HG03025 (cell line): ENCODE measurements at regions not wholly inside any gene's neighbourhood (a gene's known extent, or its start where the extent isn't known, plus 50 kb on each side); places are given as distances from the start of the nearest gene placed in this dataset.

ENCODE experiments used
- ATAC-seq: cut with Tn5 transposase; IDR thresholded peaks from one replicate; pipeline ENCODE4 v1.9.1; 2021; ENCODE audit warnings: mild to moderate bottlenecking, moderate library complexity; ENCODE audit not compliant: unreplicated experiment, low FRiP score

DNA sequence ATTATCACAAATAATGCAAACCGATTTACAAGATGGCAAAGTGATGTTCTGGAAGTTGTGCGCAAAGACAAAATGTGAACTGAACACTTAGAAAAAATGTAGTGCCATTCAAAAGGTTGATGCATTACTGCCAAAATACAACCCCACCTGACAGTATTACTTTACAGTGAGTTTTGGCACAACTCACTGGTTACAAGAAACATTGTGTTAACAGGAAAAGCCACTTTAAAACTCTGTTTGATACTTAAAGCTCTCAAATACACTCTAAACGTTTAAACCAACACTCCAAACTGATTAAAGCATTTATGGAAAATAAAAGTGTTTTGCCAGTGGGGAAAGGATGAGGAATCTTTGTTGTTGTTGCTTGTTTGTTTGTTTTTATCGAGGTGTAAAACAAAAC is 173.4 kb upstream of the SATB2 start:
- ATAC-seq, result no peak

- no peak for ATAC-seq
These were observed 171.6 kb upstream of the SATB2 start for GRCh38 chr2:199629301-199629700.

DNA sequence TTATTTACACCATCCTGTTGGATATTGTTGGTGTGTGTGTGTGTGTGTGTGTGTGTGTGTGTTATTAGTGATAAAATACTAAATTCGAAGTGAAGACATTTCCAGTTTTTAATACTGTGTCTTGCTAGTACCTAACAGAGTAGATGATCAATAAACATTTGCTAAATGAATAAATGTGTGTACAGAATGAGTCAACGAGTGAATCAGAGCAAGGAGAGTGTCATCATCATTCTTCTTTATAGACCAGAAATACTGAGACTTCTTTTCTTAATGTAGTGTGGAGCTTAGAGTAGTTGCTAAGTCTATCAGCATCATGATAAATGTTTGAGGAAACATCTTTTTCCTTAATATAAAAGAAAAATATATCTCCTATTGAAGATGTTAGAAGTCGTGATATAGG is 169.7 kb upstream of the SATB2 start:
- ATAC-seq, result no peak

GRCh38 chr2:199624958-199625357 is 167.2 kb upstream of the SATB2 start:
- no peak for ATAC-seq

GRCh38 chr2:199612509-199613130 is 154.9 kb upstream of the SATB2 start:
- ATAC-seq, result no peak

- no peak for ATAC-seq
These were observed 150.2 kb upstream of the SATB2 start for GRCh38 chr2:199607914-199608313.

DNA sequence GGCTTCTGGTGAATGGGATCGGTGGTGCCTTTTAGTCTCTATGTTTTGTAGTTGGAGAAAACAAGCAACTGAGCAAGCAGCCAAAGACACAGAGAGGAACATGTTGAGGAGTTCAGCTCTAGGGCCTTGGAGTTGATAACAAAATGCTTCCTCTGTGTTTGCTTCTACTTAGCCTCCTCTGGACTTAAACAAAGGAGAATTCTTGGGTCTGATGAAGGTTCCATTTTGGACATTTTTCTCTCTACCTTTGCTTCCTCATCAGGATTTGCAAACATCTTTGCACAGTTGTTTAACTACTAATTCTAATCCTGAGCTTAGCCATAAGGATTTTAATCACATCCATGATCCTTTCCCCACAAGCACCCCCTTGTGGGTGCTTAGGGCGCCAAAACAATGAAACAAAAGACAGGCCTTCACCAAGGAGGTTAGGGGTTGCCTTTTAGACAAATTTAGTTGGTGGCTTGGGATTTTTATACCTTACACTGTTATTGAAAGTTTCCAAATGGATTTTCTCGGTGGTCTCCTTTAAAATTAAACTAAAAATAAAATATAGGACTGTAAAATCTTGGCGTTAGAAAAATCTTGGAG is 148.5 kb upstream of the SATB2 start:
- ATAC-seq, result no peak

- ATAC-seq, result no peak
These were observed 146.1 kb upstream of the SATB2 start for GRCh38 chr2:199603721-199604291.

GRCh38 chr2:199602896-199603717 is 145.4 kb upstream of the SATB2 start:
- no peak for ATAC-seq

DNA sequence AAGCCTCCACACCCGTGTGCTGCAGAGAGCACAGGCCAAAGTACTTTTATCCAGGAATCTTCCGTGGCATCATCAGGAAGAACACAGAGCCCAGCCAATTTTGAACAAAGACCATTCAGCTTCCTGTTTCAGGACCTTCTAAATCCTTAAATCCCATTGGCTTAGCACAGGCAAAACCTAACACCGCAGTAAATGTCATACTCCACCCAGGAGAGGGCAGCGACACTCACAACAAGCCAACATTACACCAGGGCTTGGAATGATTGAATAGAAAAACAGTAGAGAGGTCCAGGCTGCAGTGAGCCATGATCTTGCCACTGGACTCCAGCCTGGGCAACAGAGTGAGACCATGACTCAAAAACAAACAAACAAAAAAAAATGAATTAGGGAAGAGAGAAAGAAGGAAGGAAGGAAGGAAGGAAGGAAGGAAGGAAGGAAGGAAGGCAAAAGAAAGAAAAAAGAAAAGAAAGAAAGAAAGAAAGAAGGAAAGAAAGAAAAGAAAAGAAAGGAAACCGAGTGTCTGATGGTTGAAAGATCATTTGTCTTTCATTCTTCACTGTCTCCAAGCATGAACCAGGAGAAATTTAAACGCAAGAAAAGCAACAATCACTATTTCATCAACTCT is 144.6 kb upstream of the SATB2 start:
- ATAC-seq, result no peak

DNA sequence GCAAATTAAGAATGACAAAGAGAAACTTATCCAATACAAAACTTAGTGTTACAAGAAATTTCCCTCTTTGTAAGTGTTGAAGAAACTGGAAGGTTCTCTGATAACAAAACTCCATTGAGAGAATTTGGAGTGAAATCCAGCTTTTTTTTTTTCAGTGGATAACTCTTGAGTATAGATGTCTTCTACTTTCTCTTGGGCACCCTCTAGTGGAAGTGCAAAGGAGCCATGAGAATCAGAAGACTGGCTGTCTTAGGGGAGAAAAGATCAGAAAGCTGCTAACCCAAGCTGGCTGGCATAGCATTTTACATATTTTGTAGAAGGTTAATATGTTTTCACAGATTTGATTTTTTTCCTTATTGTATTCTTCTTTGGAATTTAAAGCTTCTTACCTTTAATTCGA is 138.8 kb upstream of the SATB2 start:
- ATAC-seq, result no peak

DNA sequence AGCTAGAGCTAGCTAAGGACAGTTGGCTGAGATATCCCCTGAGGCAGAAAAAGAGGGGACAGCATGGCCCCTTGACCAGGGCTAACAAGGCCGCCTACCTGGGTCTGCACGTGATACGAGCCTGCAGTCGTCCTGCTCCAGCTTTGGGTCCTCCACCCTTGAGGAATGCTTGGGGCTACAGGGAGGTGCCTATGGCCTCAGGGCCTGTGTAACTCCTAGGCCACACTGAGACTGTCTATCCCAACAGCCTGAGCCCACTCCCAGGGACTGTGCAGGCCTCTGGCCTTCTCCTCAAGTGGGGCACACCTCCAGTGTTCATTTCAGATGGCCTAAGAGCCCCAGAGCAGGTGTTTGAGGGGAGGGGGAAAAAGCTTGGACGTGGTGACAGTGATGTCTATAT is 136.7 kb upstream of the SATB2 start:
- ATAC-seq, result no peak

GRCh38 chr2:199591826-199592225 is 134.1 kb upstream of the SATB2 start:
- no peak for ATAC-seq

- no peak for ATAC-seq
These were observed 132.8 kb upstream of the SATB2 start for GRCh38 chr2:199590321-199591203.

- ATAC-seq, result no peak
These were observed 131.6 kb upstream of the SATB2 start for GRCh38 chr2:199589306-199589705.

GRCh38 chr2:199588054-199588453 is 130.3 kb upstream of the SATB2 start:
- no peak for ATAC-seq

DNA sequence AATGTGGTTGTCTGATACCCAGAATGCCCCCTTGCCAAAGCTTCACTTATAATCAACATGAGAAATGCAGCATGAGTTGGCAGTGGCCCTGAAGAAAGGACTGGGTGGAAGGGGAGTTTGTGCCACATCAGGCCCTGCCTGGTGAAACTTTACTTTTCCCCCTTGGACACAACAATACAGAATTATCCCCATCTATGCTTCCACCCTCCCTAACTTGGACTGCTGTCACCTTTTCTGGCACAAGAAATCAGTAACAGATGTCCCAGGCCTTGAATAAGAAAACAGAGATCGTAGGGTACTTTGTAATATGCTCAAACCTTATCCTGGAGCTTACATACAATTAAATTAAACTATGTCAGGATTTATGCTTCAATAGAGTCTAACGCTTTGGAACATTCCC is 128.9 kb upstream of the SATB2 start:
- ATAC-seq, result no peak

- ATAC-seq, result no peak
These were observed 125.9 kb upstream of the SATB2 start for GRCh38 chr2:199583676-199584075.

DNA sequence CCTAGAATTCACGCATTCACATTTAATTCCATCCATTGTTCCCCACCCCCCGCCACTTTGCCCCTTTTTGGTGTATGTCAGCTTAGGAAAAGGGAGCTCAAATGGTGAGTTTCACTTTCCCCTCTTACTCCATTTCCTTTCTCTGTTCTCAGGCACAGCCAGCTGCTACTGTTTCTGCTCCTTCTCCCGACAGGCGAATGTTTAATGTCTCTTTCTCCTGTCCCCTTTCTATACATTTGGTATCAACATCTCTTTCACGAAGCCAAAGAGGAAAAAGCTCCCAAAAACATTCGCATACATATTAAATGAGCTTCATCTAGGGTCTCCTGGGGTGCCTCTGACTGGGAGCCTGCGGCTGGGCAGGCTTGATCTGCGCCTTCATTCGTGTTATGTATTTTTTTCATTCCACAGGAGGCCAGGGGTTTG is 124.2 kb upstream of the SATB2 start:
- ATAC-seq, result no peak

DNA sequence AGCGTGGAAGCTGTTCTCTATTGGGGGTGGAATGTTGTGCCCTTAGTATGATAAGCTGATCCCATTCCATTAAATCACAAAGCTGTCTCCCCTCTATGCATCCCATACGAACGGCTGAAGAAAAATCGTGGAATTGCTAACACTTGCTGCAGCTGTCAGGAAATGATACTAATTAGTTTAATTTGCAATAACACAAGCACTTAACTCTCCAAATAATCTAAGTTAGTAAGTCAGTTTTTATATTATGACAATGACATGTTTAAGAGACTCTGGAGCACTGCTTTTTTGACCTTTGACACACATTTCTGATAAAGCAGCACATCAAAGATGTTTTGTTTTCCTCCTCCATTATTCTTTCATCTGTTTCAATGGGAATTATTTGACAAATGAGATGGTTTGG is 123.7 kb upstream of the SATB2 start:
- ATAC-seq, result no peak
